ENCODE measurements at regions not wholly inside any gene's neighbourhood (a gene's known extent, or its start where the extent isn't known, plus 50 kb on each side); places are given as distances from the start of the nearest gene placed in this dataset.

- TF ChIP-seq EZH2phosphoT487 (IDR thresholded peaks at IDR 0.05; ENCODE audit: insufficient read depth, low read depth) (no peak), EZH2 (IDR thresholded peaks at IDR 0.05; ENCODE audit: insufficient read depth, poor library complexity, severe bottlenecking) (no peak)
- Histone ChIP-seq H3K27me3 (replicated peaks; ENCODE audit: insufficient read depth) (no peaks in the 10 kb centered on the region), H2AFZ (no peak overlapping the region), H3K9ac (no peak overlapping the region), H3K27ac (no peak overlapping the region), H3K4me1 (ENCODE audit: insufficient read depth) (no peaks in the 10 kb centered on the region), H3K9me3 (ENCODE audit: low read depth) (no peaks in the 10 kb centered on the region), H4K20me1 (ENCODE audit: insufficient read depth) (no peaks in the 10 kb centered on the region), H3K4me2 (ENCODE audit: unreplicated experiment) (no peak overlapping the region), H3K36me3 (ENCODE audit: low read depth) (no peaks in the 10 kb centered on the region), H3K4me3 (no peak overlapping the region), H3F3A (ENCODE audit: insufficient read depth) (no peaks in the 10 kb centered on the region), H3K9me2 (ENCODE audit: insufficient read depth) (no peaks in the 10 kb centered on the region; the same call in 1 of the 2 replicates), H3K79me2 (ENCODE audit: insufficient read depth) (no peaks in the 10 kb centered on the region)
- WGBS, 2 experiments (ENCODE audit: low coverage in 1 of 2, low lambda C conversion rate in 2 of 2, missing lambda C conversion rate in 2 of 2): 8% methylated on average over 4 of the region's 4 CpGs
- no peak for DNase-seq
- in situ Hi-C loops (cut with MboI): no loop called here
Measured at GRCh38 chr4:59120287-59120814, 2010.2 kb upstream of the IGFBP7 start.

GRCh38 chr4:59122626-59123025, 2012.4 kb upstream of the IGFBP7 start:
- no peak for DNase-seq
- no peak overlapping the region for H3K4me2 ChIP-seq (ENCODE audit: unreplicated experiment)
- H3K9me2 ChIP-seq (ENCODE audit: insufficient read depth): no peaks in the 10 kb centered on the region; the same call in 1 of the 2 replicates
- H3K4me1 ChIP-seq (ENCODE audit: insufficient read depth): no peaks in the 10 kb centered on the region
- H3K27ac ChIP-seq: no peak overlapping the region
- in situ Hi-C loops (cut with MboI): no loop called here
- H3F3A ChIP-seq (ENCODE audit: insufficient read depth): no peaks in the 10 kb centered on the region
- no peaks in the 10 kb centered on the region for H3K9me3 ChIP-seq (ENCODE audit: low read depth)
- H3K27me3 ChIP-seq (replicated peaks; ENCODE audit: insufficient read depth): no peaks in the 10 kb centered on the region
- no peak overlapping the region for H3K9ac ChIP-seq
- no peak for TF ChIP-seq EZH2 (IDR thresholded peaks at IDR 0.05; ENCODE audit: insufficient read depth, poor library complexity, severe bottlenecking)
- TF ChIP-seq EZH2phosphoT487 (IDR thresholded peaks at IDR 0.05; ENCODE audit: insufficient read depth, low read depth): no peak
- H3K4me3 ChIP-seq: no peak overlapping the region
- H3K79me2 ChIP-seq (ENCODE audit: insufficient read depth): no peaks in the 10 kb centered on the region
- WGBS, 2 experiments (ENCODE audit: low coverage in 1 of 2, low lambda C conversion rate in 2 of 2, missing lambda C conversion rate in 2 of 2): 3 to 4% methylated on average over 1 to 2 of the region's 2 CpGs
- no peaks in the 10 kb centered on the region for H4K20me1 ChIP-seq (ENCODE audit: insufficient read depth)
- H3K36me3 ChIP-seq (ENCODE audit: low read depth): no peaks in the 10 kb centered on the region
- no peak overlapping the region for H2AFZ ChIP-seq

DNA sequence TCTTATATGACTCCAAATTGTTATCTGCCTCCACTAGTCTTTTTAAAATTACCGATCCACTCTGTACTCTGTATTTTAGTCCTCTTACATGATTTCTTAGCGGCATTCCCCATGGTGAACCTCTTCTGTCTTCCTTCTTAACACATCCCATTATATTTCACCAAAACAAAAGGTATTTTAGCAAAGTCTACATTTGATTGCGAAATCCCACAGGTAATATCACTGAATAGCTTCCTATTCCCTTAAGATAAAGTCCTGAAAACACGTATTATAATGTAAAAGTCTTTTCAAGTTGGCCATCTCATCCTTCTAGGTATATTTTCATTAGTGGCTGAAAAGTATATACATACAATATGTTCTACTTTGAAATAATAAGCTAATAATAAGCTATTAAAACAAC, 2016.0 kb upstream of the IGFBP7 start:
- no peak overlapping the region for H3K27ac ChIP-seq
- H3K9me3 ChIP-seq (ENCODE audit: low read depth): no peaks in the 10 kb centered on the region
- no peaks in the 10 kb centered on the region for H4K20me1 ChIP-seq (ENCODE audit: insufficient read depth)
- no peak overlapping the region for H2AFZ ChIP-seq
- no peaks in the 10 kb centered on the region for H3K4me1 ChIP-seq (ENCODE audit: insufficient read depth)
- TF ChIP-seq EZH2 (IDR thresholded peaks at IDR 0.05; ENCODE audit: insufficient read depth, poor library complexity, severe bottlenecking): no peak
- H3K4me3 ChIP-seq: no peak overlapping the region
- 20 to 21% methylated on average over 4 of the region's 4 CpGs for WGBS, 2 experiments (ENCODE audit: low coverage in 1 of 2, low lambda C conversion rate in 2 of 2, missing lambda C conversion rate in 2 of 2)
- H3K79me2 ChIP-seq (ENCODE audit: insufficient read depth): no peaks in the 10 kb centered on the region
- H3K27me3 ChIP-seq (replicated peaks; ENCODE audit: insufficient read depth): no peaks in the 10 kb centered on the region
- H3K4me2 ChIP-seq (ENCODE audit: unreplicated experiment): no peak overlapping the region
- no peak overlapping the region for H3K9ac ChIP-seq
- no peak for DNase-seq
- H3F3A ChIP-seq (ENCODE audit: insufficient read depth): no peaks in the 10 kb centered on the region
- H3K9me2 ChIP-seq (ENCODE audit: insufficient read depth): no peaks in the 10 kb centered on the region
- H3K36me3 ChIP-seq (ENCODE audit: low read depth): no peaks in the 10 kb centered on the region
- in situ Hi-C loops (cut with MboI): no loop called here

- Histone ChIP-seq H2AFZ (no peak overlapping the region), H3K9ac (no peak overlapping the region), H3K27ac (no peak overlapping the region), H3K36me3 (ENCODE audit: low read depth) (no peaks in the 10 kb centered on the region), H3K9me3 (ENCODE audit: low read depth) (no peaks in the 10 kb centered on the region), H3K4me1 (ENCODE audit: insufficient read depth) (no peaks in the 10 kb centered on the region), H3K4me2 (ENCODE audit: unreplicated experiment) (no peak overlapping the region), H3K79me2 (ENCODE audit: insufficient read depth) (no peaks in the 10 kb centered on the region), H3K4me3 (no peak overlapping the region), H3K9me2 (ENCODE audit: insufficient read depth) (no peaks in the 10 kb centered on the region), H3F3A (ENCODE audit: insufficient read depth) (no peaks in the 10 kb centered on the region), H4K20me1 (ENCODE audit: insufficient read depth) (no peaks in the 10 kb centered on the region), H3K27me3 (replicated peaks; ENCODE audit: insufficient read depth) (no peaks in the 10 kb centered on the region)
- 23 to 25% methylated on average over 5 of the region's 5 CpGs for WGBS, 2 experiments (ENCODE audit: low coverage in 1 of 2, low lambda C conversion rate in 2 of 2, missing lambda C conversion rate in 2 of 2)
- no peak for TF ChIP-seq EZH2phosphoT487 (IDR thresholded peaks at IDR 0.05; ENCODE audit: insufficient read depth, low read depth)
- no peak for TF ChIP-seq EZH2 (IDR thresholded peaks at IDR 0.05; ENCODE audit: insufficient read depth, poor library complexity, severe bottlenecking)
- DNase-seq: no peak
- in situ Hi-C loops (cut with MboI): no loop called here
Measured at GRCh38 chr4:59127006-59127405, 2016.8 kb upstream of the IGFBP7 start.

DNA sequence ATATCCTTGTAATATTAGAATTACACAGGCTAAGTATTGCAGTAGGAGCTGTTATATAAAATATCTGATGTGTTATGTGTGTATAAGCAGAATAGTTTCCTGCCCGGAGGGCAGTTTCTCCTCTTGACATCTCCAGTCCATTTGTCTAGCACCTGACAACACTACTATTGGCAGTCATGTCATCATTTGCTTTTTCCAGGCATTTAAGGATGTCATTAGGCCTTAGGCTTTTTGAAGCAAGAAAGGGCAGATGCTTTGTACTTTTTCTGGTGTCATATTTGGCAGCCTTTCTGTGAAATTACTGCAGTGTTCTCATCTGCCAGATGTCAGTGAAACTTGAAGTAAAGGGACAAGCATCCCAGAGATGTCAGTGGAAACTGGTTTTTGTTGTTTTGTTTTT, 2017.6 kb upstream of the IGFBP7 start:
- no peak overlapping the region for H3K4me3 ChIP-seq
- no peak overlapping the region for H3K27ac ChIP-seq
- no peaks in the 10 kb centered on the region for H3F3A ChIP-seq (ENCODE audit: insufficient read depth)
- no peaks in the 10 kb centered on the region for H3K79me2 ChIP-seq (ENCODE audit: insufficient read depth)
- H4K20me1 ChIP-seq (ENCODE audit: insufficient read depth): no peaks in the 10 kb centered on the region
- H3K36me3 ChIP-seq (ENCODE audit: low read depth): no peaks in the 10 kb centered on the region
- in situ Hi-C loops (cut with MboI): no loop called here
- TF ChIP-seq EZH2 (IDR thresholded peaks at IDR 0.05; ENCODE audit: insufficient read depth, poor library complexity, severe bottlenecking) (no peak), EZH2phosphoT487 (IDR thresholded peaks at IDR 0.05; ENCODE audit: insufficient read depth, low read depth) (no peak)
- WGBS, 2 experiments (ENCODE audit: low coverage in 1 of 2, low lambda C conversion rate in 2 of 2, missing lambda C conversion rate in 2 of 2): 0 to 3% methylated on average over 1 of the region's 1 CpG
- H3K4me2 ChIP-seq (ENCODE audit: unreplicated experiment): no peak overlapping the region
- no peaks in the 10 kb centered on the region for H3K4me1 ChIP-seq (ENCODE audit: insufficient read depth)
- H3K9me2 ChIP-seq (ENCODE audit: insufficient read depth): no peaks in the 10 kb centered on the region
- H2AFZ ChIP-seq: no peak overlapping the region
- H3K9me3 ChIP-seq (ENCODE audit: low read depth): no peaks in the 10 kb centered on the region
- no peak overlapping the region for H3K9ac ChIP-seq
- DNase-seq: no peak
- no peaks in the 10 kb centered on the region for H3K27me3 ChIP-seq (replicated peaks; ENCODE audit: insufficient read depth)

Measured in GM23248 (cell line).